ENCODE measurements at regions not wholly inside any gene's neighbourhood (a gene's known extent, or its start where the extent isn't known, plus 50 kb on each side); places are given as distances from the start of the nearest gene placed in this dataset.

GRCh38 chr15:36284911-36285310 lies 294.5 kb upstream of the CDIN1 start:
- H3K79me2 ChIP-seq (replicated peaks; ENCODE audit: insufficient read depth, low read length): no peaks in the 10 kb centered on the region
- H3K4me2 ChIP-seq (ENCODE audit: low read length): no peak overlapping the region
- H3K9me3 ChIP-seq (ENCODE audit: low read length): no peaks in the 10 kb centered on the region
- no peaks in the 10 kb centered on the region for H3K36me3 ChIP-seq (ENCODE audit: insufficient read depth, low read length)
- H3K27ac ChIP-seq (ENCODE audit: low read length): no peak overlapping the region
- no peak overlapping the region for H3K9ac ChIP-seq (ENCODE audit: low read length)
- no peaks in the 10 kb centered on the region for H3K27me3 ChIP-seq (ENCODE audit: insufficient read depth, low read depth, low read length)
- H3K4me3 ChIP-seq (ENCODE audit: low read length): no peak overlapping the region
- no peaks in the 10 kb centered on the region for H4K20me1 ChIP-seq (ENCODE audit: insufficient read depth)
- H3F3A ChIP-seq (ENCODE audit: insufficient read depth, low read length, poor library complexity, severe bottlenecking): no peaks in the 10 kb centered on the region
- H2AFZ ChIP-seq (ENCODE audit: low read depth, low read length): no peak overlapping the region
- no peak for TF ChIP-seq REST (IDR thresholded peaks at IDR 0.05; ENCODE audit: borderline replicate concordance)
- TF ChIP-seq TAF1 (IDR thresholded peaks at IDR 0.05; ENCODE audit: low read depth): no peak
- no peaks in the 10 kb centered on the region for H3K9me2 ChIP-seq (ENCODE audit: insufficient read depth, low read length)

GRCh38 chr15:36291501-36291900 lies 287.9 kb upstream of the CDIN1 start:
- H3K27ac ChIP-seq (ENCODE audit: low read length): no peak overlapping the region
- no peaks in the 10 kb centered on the region for H4K20me1 ChIP-seq (ENCODE audit: insufficient read depth)
- H3K27me3 ChIP-seq (ENCODE audit: insufficient read depth, low read depth, low read length): no peaks in the 10 kb centered on the region
- H3K4me3 ChIP-seq (ENCODE audit: low read length): no peak overlapping the region
- no peaks in the 10 kb centered on the region for H3F3A ChIP-seq (ENCODE audit: insufficient read depth, low read length, poor library complexity, severe bottlenecking)
- H3K79me2 ChIP-seq (replicated peaks; ENCODE audit: insufficient read depth, low read length): no peaks in the 10 kb centered on the region
- no peaks in the 10 kb centered on the region for H3K9me3 ChIP-seq (ENCODE audit: low read length)
- H3K9ac ChIP-seq (ENCODE audit: low read length): no peak overlapping the region
- no peak overlapping the region for H3K4me2 ChIP-seq (ENCODE audit: low read length)
- no peak for TF ChIP-seq TAF1 (IDR thresholded peaks at IDR 0.05; ENCODE audit: low read depth)
- no peak for TF ChIP-seq REST (IDR thresholded peaks at IDR 0.05; ENCODE audit: borderline replicate concordance)
- no peak for TF ChIP-seq EZH2 (IDR thresholded peaks at IDR 0.05; ENCODE audit: borderline replicate concordance, insufficient read depth, low read length, poor library complexity, severe bottlenecking)
- no peak for TF ChIP-seq MXI1 (conservative IDR thresholded peaks at IDR 0.05; ENCODE audit: poor library complexity, severe bottlenecking)
- no peak for TF ChIP-seq CTCF (IDR thresholded peaks at IDR 0.05; ENCODE audit: poor library complexity, severe bottlenecking)
- TF ChIP-seq SMC3 (conservative IDR thresholded peaks at IDR 0.05; ENCODE audit: poor library complexity): no peak
- no peak for TF ChIP-seq EP300 (conservative IDR thresholded peaks at IDR 0.05; ENCODE audit: poor library complexity, severe bottlenecking)
- TF ChIP-seq RAD21 (conservative IDR thresholded peaks at IDR 0.05): no peak
- no peak for TF ChIP-seq POLR2AphosphoS5 (IDR thresholded peaks at IDR 0.05)
- H3K9me2 ChIP-seq (ENCODE audit: insufficient read depth, low read length): no peaks in the 10 kb centered on the region
- no peak overlapping the region for H2AFZ ChIP-seq (ENCODE audit: low read depth, low read length)
- no peaks in the 10 kb centered on the region for H3K36me3 ChIP-seq (ENCODE audit: insufficient read depth, low read length)

Measured in neural cell (in vitro differentiated cells).